ENCODE measurements at regions not wholly inside any gene's neighbourhood (a gene's known extent, or its start where the extent isn't known, plus 50 kb on each side); places are given as distances from the start of the nearest gene placed in this dataset.

- no peak for TF ChIP-seq EZH2 (IDR thresholded peaks at IDR 0.05; ENCODE audit: low read depth, low read length, severe bottlenecking)
- TF ChIP-seq, protein P1, sequence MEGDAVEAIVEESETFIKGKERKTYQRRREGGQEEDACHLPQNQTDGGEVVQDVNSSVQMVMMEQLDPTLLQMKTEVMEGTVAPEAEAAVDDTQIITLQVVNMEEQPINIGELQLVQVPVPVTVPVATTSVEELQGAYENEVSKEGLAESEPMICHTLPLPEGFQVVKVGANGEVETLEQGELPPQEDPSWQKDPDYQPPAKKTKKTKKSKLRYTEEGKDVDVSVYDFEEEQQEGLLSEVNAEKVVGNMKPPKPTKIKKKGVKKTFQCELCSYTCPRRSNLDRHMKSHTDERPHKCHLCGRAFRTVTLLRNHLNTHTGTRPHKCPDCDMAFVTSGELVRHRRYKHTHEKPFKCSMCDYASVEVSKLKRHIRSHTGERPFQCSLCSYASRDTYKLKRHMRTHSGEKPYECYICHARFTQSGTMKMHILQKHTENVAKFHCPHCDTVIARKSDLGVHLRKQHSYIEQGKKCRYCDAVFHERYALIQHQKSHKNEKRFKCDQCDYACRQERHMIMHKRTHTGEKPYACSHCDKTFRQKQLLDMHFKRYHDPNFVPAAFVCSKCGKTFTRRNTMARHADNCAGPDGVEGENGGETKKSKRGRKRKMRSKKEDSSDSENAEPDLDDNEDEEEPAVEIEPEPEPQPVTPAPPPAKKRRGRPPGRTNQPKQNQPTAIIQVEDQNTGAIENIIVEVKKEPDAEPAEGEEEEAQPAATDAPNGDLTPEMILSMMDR (IDR thresholded peaks at IDR 0.05; ENCODE audit: control extremely low read depth in 1 of 3, insufficient read depth in 1 of 3, low read depth in 1 of 3, low read length in 3 of 3): no peak
- TF ChIP-seq POLR2A (IDR thresholded peaks at IDR 0.05; ENCODE audit: control extremely low read depth in 1 of 2, low read depth in 2 of 2, low read length in 2 of 2): no peak
- TF ChIP-seq, protein P2, sequence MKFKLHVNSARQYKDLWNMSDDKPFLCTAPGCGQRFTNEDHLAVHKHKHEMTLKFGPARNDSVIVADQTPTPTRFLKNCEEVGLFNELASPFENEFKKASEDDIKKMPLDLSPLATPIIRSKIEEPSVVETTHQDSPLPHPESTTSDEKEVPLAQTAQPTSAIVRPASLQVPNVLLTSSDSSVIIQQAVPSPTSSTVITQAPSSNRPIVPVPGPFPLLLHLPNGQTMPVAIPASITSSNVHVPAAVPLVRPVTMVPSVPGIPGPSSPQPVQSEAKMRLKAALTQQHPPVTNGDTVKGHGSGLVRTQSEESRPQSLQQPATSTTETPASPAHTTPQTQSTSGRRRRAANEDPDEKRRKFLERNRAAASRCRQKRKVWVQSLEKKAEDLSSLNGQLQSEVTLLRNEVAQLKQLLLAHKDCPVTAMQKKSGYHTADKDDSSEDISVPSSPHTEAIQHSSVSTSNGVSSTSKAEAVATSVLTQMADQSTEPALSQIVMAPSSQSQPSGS (IDR thresholded peaks at IDR 0.05; ENCODE audit: low read length): no peak
- no peak for TF ChIP-seq SIX5 (IDR thresholded peaks at IDR 0.05; ENCODE audit: low read depth, low read length)
- TF ChIP-seq NRF1 (IDR thresholded peaks at IDR 0.05; ENCODE audit: low read depth, low read length): no peak
- TF ChIP-seq, protein P3, sequence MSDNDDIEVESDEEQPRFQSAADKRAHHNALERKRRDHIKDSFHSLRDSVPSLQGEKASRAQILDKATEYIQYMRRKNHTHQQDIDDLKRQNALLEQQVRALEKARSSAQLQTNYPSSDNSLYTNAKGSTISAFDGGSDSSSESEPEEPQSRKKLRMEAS (IDR thresholded peaks at IDR 0.05): no peak
- no peak for TF ChIP-seq KDM5A (IDR thresholded peaks at IDR 0.05; ENCODE audit: low read length)
- TF ChIP-seq SP1 (IDR thresholded peaks at IDR 0.05; ENCODE audit: low read depth, low read length): no peak
- TF ChIP-seq TAF1 (IDR thresholded peaks at IDR 0.05; ENCODE audit: low read depth, low read length): no peak
- TF ChIP-seq PHF8 (conservative IDR thresholded peaks at IDR 0.05; ENCODE audit: low read depth, low read length): no peak
Measured at GRCh38 chr1:229889031-229889517, 178.0 kb upstream of the GALNT2 start.
